HCT116 (cell line): ENCODE measurements at regions not wholly inside any gene's neighbourhood (a gene's known extent, or its start where the extent isn't known, plus 50 kb on each side); places are given as distances from the start of the nearest gene placed in this dataset.

Source experiments
- ATAC-seq: fragments of 200-7000 bp; cut with Tn5 transposase; 2 replicates; pipeline ENCODE4 v1.9.1; 2020; ENCODE audit warnings: mild to moderate bottlenecking, moderate library complexity
- BruUV-seq: library from RNA; stranded (reverse); fragments of 400-500 nt; replicated peaks from 2 replicates; lab custom pipeline; 2021; lab: Mats Ljungman, UMichigan
- CTCF ChIA-PET: fragments of 300-600 bp; sonication (Branson Sonifier 250); formaldehyde crosslinking; loops from one replicate; lab custom pipeline; 2021; ENCODE audit warnings: antibody characterized with exemption; lab: Charles Lee
- POLR2A ChIA-PET: fragments of 300-600, 350-600 bp; sonication (Branson Sonifier 250); formaldehyde crosslinking; loops from one replicate; lab custom pipeline; 2021; ENCODE audit warnings: antibody characterized with exemption; lab: Charles Lee
- RAD21 ChIA-PET, 2 experiments: fragments of 300-600 bp; sonication (Branson Sonifier 250); formaldehyde crosslinking; loops; one replicate each; lab custom pipeline; 2023; ENCODE audit warnings: low total read pairs in 2 of 2; ENCODE audit not compliant: uncharacterized antibody in 2 of 2, unreplicated experiment in 2 of 2, low non-redundant PET in 1 of 2; lab: Charles Lee
- DNase-seq: peaks from one replicate; pipeline ENCODE4 v3.0.0-alpha.2; 2010; ENCODE audit warnings: low read depth, low spot score
- H2AFZ ChIP-seq: fragments of 200-600 bp; shearing (Covaris generic), sonication (generic); 2 replicates; pipeline ENCODE4 v1.6.1; 2017; ENCODE audit warnings: low read depth, mixed run types, mixed read lengths, antibody characterized with exemption, low read length; ENCODE audit not compliant: poor library complexity, severe bottlenecking
- H3K27ac ChIP-seq: 2 replicates; pipeline ENCODE4 v1.5.1; 2012; ENCODE audit warnings: low read depth, low read length
- H3K27me3 ChIP-seq: fragments of 200-600 bp; sonication (generic); 2 replicates; pipeline ENCODE4 v1.6.1; 2016; ENCODE audit warnings: mixed run types, low read length, mixed read lengths; ENCODE audit not compliant: insufficient read depth
- H3K36me3 ChIP-seq, 2 experiments: fragments of 200-500 bp in 1 of 2; fragments of 200-600 bp in 1 of 2; sonication (Bioruptor generic) in 1 of 2; sonication (generic) in 1 of 2; 2 replicates each; pipeline versions ENCODE4 v1.5.1 to v1.6.1; 2014 to 2016; ENCODE audit warnings: low read length in 2 of 2, inconsistent platforms in 1 of 2, mixed read lengths in 1 of 2, mixed run types in 1 of 2; ENCODE audit not compliant: insufficient read depth in 2 of 2, control insufficient read depth in 1 of 2
- H3K4me1 ChIP-seq, 2 experiments: fragments of 200-600 bp in 1 of 2; sonication (generic) in 1 of 2; 2 replicates each; pipeline versions ENCODE4 v1.5.1 to v1.6.1; 2012 to 2017; ENCODE audit warnings: low read length in 2 of 2, inconsistent platforms in 1 of 2, mild to moderate bottlenecking in 1 of 2, mixed read lengths in 1 of 2, mixed run types in 1 of 2, moderate library complexity in 1 of 2; ENCODE audit not compliant: insufficient read depth in 2 of 2, control insufficient read depth in 1 of 2
- H3K4me2 ChIP-seq: fragments of 200-600 bp; sonication (generic); 2 replicates; pipeline ENCODE4 v1.6.1; 2017; ENCODE audit warnings: mixed run types, low read length, mixed read lengths
- H3K4me3 ChIP-seq, 2 experiments: fragments of 200-600 bp in 1 of 2; sonication (generic) in 1 of 2; replicated peaks in 1 of 2; 2 replicates each; pipeline ENCODE4 v1.5.1; 2011 to 2016; ENCODE audit warnings: low read length in 2 of 2, control low read depth in 1 of 2, low read depth in 1 of 2, mild to moderate bottlenecking in 1 of 2, mixed read lengths in 1 of 2, mixed run types in 1 of 2
- H3K79me2 ChIP-seq: fragments of 200-600 bp; sonication (generic); 2 replicates; pipeline ENCODE4 v1.6.1; 2017; ENCODE audit warnings: mild to moderate bottlenecking, mixed run types, low read length, moderate library complexity, mixed read lengths; ENCODE audit not compliant: insufficient read depth
- H3K9ac ChIP-seq: fragments of 200-600 bp; sonication (generic); 2 replicates; pipeline ENCODE4 v1.6.1; 2016; ENCODE audit warnings: low read length, mixed read lengths
- H3K9me2 ChIP-seq: fragments of 200-600 bp; sonication (generic), shearing (Covaris generic); 2 replicates; pipeline ENCODE4 v1.6.1; 2017; ENCODE audit warnings: mixed run types, mild to moderate bottlenecking, moderate library complexity; ENCODE audit not compliant: insufficient read depth
- H3K9me3 ChIP-seq, 2 experiments: fragments of 200-500 bp in 1 of 2; fragments of 200-600 bp in 1 of 2; sonication (Bioruptor generic) in 1 of 2; sonication (generic) in 1 of 2; 2 replicates each; pipeline ENCODE4 v1.6.1; 2014 to 2017; ENCODE audit warnings: low read length in 2 of 2, mixed read lengths in 2 of 2, inconsistent platforms in 1 of 2, low read depth in 1 of 2, mild to moderate bottlenecking in 1 of 2, mixed run types in 1 of 2, moderate library complexity in 1 of 2; ENCODE audit not compliant: control insufficient read depth in 1 of 2, insufficient read depth in 1 of 2
- H4K20me1 ChIP-seq: fragments of 200-600 bp; sonication (generic), shearing (Covaris generic); 2 replicates; pipeline ENCODE4 v1.6.1; 2017; ENCODE audit warnings: mixed run types, mild to moderate bottlenecking, moderate library complexity; ENCODE audit not compliant: insufficient read depth
- CBX3 ChIP-seq: IDR thresholded peaks from 2 replicates; pipeline ENCODE4 v1.6.1; 2012; ENCODE audit warnings: low read depth
- CEBPB ChIP-seq: IDR thresholded peaks from 2 replicates; pipeline ENCODE4 v1.6.1; 2012; ENCODE audit warnings: low read depth
- EGR1 ChIP-seq: IDR thresholded peaks from 2 replicates; pipeline ENCODE4 v1.6.1; 2012; ENCODE audit warnings: low read depth
- ELF1 ChIP-seq: IDR thresholded peaks from 2 replicates; pipeline ENCODE4 v1.6.1; 2012; ENCODE audit warnings: low read depth, borderline replicate concordance
- FOSL1 ChIP-seq: IDR thresholded peaks from 2 replicates; pipeline ENCODE4 v1.6.1; 2012; ENCODE audit warnings: low read depth
- POLR2A ChIP-seq: IDR thresholded peaks from 2 replicates; pipeline ENCODE4 v1.7.0; 2011; ENCODE audit warnings: borderline replicate concordance; ENCODE audit not compliant: insufficient read depth, insufficient read length; ENCODE audit errors: extremely low read depth
- POLR2AphosphoS5 ChIP-seq: IDR thresholded peaks from 2 replicates; pipeline ENCODE4 v1.6.1; 2011; ENCODE audit warnings: mild to moderate bottlenecking, low read depth, low read length, moderate library complexity
- RAD21 ChIP-seq: IDR thresholded peaks from 2 replicates; pipeline ENCODE4 v1.6.1; 2012; ENCODE audit warnings: low read depth, mild to moderate bottlenecking
- SIN3A ChIP-seq: IDR thresholded peaks from 2 replicates; pipeline ENCODE4 v1.6.1; 2012; ENCODE audit warnings: low read depth
- SRF ChIP-seq: IDR thresholded peaks from 2 replicates; pipeline ENCODE4 v1.6.1; 2012; ENCODE audit warnings: low read depth
- TCF7L2 ChIP-seq: IDR thresholded peaks from 2 replicates; pipeline ENCODE4 v1.7.0; 2011; ENCODE audit warnings: borderline replicate concordance, inconsistent platforms; ENCODE audit not compliant: insufficient read depth, insufficient read length; ENCODE audit errors: extremely low read depth
- YY1 ChIP-seq: IDR thresholded peaks from 2 replicates; pipeline ENCODE4 v1.6.1; 2011; ENCODE audit warnings: low read length, low read depth, moderate library complexity, mild to moderate bottlenecking; ENCODE audit not compliant: insufficient replicate concordance; ENCODE audit errors: extremely low read depth
- ZNF274 ChIP-seq: fragments of 200-500 bp; sonication (Bioruptor generic); IDR thresholded peaks from 2 replicates; pipeline ENCODE4 v1.6.1; 2014; ENCODE audit warnings: mild to moderate bottlenecking, low read depth, low read length, inconsistent platforms
- intact Hi-C: fragments of 100-400 bp; cut with micrococcal nuclease; formaldehyde crosslinking; loops from 2 replicates; pipeline ENCODE4 v1.10.0; 2022
- TF ChIP-seq, protein P1 (sequence below), 3 experiments: fragments of 200-600 bp in 1 of 3; sonication (generic) in 1 of 3; IDR thresholded peaks in 2 of 3; conservative IDR thresholded peaks in 1 of 3; 2 replicates each; pipeline ENCODE4 v1.5.1; 2012 to 2017; ENCODE audit warnings: low read depth in 2 of 3, low read length in 2 of 3, antibody characterized with exemption in 1 of 3, borderline replicate concordance in 1 of 3, control low read depth in 1 of 3, mild to moderate bottlenecking in 1 of 3, mixed read lengths in 1 of 3, mixed run types in 1 of 3, moderate library complexity in 1 of 3; ENCODE audit not compliant: insufficient read depth in 1 of 3
- TF ChIP-seq, protein P2 (sequence below): IDR thresholded peaks from 2 replicates; pipeline ENCODE4 v1.6.1; 2012
- TF ChIP-seq, protein P3 (sequence below): IDR thresholded peaks from 2 replicates; pipeline ENCODE4 v1.6.1; 2012; ENCODE audit warnings: low read depth

DNA sequence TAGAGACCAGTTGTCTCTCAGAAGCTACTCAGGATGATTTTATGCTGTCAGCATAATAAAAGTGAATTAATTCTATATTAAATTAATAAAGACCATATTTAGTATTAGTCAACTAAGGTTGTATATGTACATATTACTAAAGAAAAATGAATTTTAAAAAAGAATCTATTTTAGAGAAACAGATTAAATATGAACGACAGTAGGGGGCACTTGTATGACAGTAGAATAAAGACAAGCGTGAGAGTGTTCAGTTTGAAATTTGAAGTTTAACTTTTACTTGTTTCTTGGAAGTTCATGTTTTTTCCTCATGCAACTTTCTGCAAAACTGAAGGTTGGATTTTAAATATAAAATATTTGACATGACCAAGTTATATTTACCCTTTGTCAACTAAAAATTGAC lies 67.9 kb upstream of the MACF1 start:
- Histone ChIP-seq H3K79me2 (peaks cover 29% of the 10 kb centered on the region), H4K20me1 (no peaks in the 10 kb centered on the region), H2AFZ (no peak overlapping the region), H3K36me3 (no peaks in the 10 kb centered on the region), H3K27me3 (no peaks in the 10 kb centered on the region), H3K4me2 (no peak overlapping the region), H3K4me3 (no peak overlapping the region), H3K9me3 (no peaks in the 10 kb centered on the region), H3K9ac (no peak overlapping the region), H3K9me2 (no peaks in the 10 kb centered on the region), H3K27ac (no peak overlapping the region), H3K4me1 (peaks cover 21% of the 10 kb centered on the region in 2 experiments)
- CTCF ChIA-PET: no interaction called here
- POLR2A ChIA-PET: no interaction called here
- TF ChIP-seq, protein P1, sequence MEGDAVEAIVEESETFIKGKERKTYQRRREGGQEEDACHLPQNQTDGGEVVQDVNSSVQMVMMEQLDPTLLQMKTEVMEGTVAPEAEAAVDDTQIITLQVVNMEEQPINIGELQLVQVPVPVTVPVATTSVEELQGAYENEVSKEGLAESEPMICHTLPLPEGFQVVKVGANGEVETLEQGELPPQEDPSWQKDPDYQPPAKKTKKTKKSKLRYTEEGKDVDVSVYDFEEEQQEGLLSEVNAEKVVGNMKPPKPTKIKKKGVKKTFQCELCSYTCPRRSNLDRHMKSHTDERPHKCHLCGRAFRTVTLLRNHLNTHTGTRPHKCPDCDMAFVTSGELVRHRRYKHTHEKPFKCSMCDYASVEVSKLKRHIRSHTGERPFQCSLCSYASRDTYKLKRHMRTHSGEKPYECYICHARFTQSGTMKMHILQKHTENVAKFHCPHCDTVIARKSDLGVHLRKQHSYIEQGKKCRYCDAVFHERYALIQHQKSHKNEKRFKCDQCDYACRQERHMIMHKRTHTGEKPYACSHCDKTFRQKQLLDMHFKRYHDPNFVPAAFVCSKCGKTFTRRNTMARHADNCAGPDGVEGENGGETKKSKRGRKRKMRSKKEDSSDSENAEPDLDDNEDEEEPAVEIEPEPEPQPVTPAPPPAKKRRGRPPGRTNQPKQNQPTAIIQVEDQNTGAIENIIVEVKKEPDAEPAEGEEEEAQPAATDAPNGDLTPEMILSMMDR (IDR thresholded peaks at IDR 0.05 in 2 of 3, conservative IDR thresholded peaks at IDR 0.05 in 1 of 3; ENCODE audit: borderline replicate concordance in 1 of 3, insufficient read depth in 1 of 3, low read depth in 2 of 3, low read length in 2 of 3): peak in 1 of 3 experiments; percentile 25; a peak in 1 of 6 replicates
- no peak for TF ChIP-seq SIN3A
- peak; percentile 43 for TF ChIP-seq RAD21
- intact Hi-C loops: no loop called here
- RAD21 ChIA-PET: no interaction called here
- no peak for DNase-seq
- ATAC-seq: no peak
- BruUV-seq: no TSS peak

DNA sequence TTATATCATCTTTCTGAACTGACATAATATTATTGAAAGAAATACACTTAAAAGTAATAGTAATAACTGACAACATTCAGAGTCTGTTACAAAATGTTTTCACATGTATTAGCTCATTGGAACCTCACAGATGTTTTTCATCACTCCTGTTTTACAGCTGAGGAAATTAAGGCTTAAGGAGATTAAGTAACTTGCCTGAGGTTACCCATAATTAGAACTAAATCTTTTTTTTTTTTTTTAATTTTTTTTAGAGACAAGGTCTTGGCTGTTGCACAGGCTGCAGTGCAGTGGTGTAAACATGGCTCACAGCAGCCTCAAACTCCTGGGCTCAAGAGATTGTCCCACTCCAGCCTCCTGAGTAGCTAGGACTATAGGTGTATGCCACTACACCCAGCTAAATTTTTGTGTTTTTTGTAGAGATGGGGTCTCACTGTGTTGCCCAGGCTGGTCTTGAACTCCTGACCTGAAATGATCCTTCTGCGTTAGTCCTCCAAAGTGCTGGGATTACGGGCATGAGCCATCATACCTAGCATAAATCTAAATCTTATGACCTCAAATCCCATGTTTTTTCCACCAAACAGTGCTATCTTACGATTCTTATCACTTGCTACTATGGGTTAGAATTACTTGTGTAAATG lies 64.7 kb upstream of the MACF1 start:
- H4K20me1 ChIP-seq: no peaks in the 10 kb centered on the region
- no peaks in the 10 kb centered on the region for H3K27me3 ChIP-seq
- peaks cover 18% of the 10 kb centered on the region for H3K79me2 ChIP-seq
- H2AFZ ChIP-seq: no peak overlapping the region
- no peak overlapping the region for H3K4me3 ChIP-seq
- POLR2A ChIA-PET: no interaction called here
- intact Hi-C loops: no loop called here
- BruUV-seq: no TSS peak
- CTCF ChIA-PET: interaction anchor here (1.3 kb wide), 1 partner anchor 52 kb away, joined by 4 read pairs; no protein-coding TSS in a partner anchor
- H3K36me3 ChIP-seq: no peaks in the 10 kb centered on the region
- H3K9me2 ChIP-seq: no peaks in the 10 kb centered on the region
- H3K4me2 ChIP-seq: no peak overlapping the region
- ATAC-seq (no peak), DNase-seq (no peak)
- no peaks in the 10 kb centered on the region for H3K9me3 ChIP-seq
- H3K9ac ChIP-seq: no peak overlapping the region
- RAD21 ChIA-PET: no interaction called here
- no peak overlapping the region for H3K27ac ChIP-seq
- peaks cover 18 to 19% of the 10 kb centered on the region in 2 experiments for H3K4me1 ChIP-seq
- TF ChIP-seq FOSL1 (no peak), POLR2A (no peak), EGR1 (no peak), YY1 (no peak), SRF (no peak), CBX3 (no peak), POLR2AphosphoS5 (no peak), CEBPB (no peak), TCF7L2 (no peak), ZNF274 (no peak), ELF1 (no peak)
- TF ChIP-seq, protein P2, sequence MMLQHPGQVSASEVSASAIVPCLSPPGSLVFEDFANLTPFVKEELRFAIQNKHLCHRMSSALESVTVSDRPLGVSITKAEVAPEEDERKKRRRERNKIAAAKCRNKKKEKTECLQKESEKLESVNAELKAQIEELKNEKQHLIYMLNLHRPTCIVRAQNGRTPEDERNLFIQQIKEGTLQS: no peak
- TF ChIP-seq, protein P3, sequence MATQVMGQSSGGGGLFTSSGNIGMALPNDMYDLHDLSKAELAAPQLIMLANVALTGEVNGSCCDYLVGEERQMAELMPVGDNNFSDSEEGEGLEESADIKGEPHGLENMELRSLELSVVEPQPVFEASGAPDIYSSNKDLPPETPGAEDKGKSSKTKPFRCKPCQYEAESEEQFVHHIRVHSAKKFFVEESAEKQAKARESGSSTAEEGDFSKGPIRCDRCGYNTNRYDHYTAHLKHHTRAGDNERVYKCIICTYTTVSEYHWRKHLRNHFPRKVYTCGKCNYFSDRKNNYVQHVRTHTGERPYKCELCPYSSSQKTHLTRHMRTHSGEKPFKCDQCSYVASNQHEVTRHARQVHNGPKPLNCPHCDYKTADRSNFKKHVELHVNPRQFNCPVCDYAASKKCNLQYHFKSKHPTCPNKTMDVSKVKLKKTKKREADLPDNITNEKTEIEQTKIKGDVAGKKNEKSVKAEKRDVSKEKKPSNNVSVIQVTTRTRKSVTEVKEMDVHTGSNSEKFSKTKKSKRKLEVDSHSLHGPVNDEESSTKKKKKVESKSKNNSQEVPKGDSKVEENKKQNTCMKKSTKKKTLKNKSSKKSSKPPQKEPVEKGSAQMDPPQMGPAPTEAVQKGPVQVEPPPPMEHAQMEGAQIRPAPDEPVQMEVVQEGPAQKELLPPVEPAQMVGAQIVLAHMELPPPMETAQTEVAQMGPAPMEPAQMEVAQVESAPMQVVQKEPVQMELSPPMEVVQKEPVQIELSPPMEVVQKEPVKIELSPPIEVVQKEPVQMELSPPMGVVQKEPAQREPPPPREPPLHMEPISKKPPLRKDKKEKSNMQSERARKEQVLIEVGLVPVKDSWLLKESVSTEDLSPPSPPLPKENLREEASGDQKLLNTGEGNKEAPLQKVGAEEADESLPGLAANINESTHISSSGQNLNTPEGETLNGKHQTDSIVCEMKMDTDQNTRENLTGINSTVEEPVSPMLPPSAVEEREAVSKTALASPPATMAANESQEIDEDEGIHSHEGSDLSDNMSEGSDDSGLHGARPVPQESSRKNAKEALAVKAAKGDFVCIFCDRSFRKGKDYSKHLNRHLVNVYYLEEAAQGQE: no peak
